ENCODE measurements at regions not wholly inside any gene's neighbourhood (a gene's known extent, or its start where the extent isn't known, plus 50 kb on each side); places are given as distances from the start of the nearest gene placed in this dataset.

- no peaks in the 10 kb centered on the region for H3K4me1 ChIP-seq (ENCODE audit: control insufficient read depth in 1 of 2, insufficient read depth in 2 of 2, low read length in 2 of 2)
- no peaks in the 10 kb centered on the region for H3K27me3 ChIP-seq (ENCODE audit: control insufficient read depth in 1 of 2, insufficient read depth in 2 of 2, low read length in 2 of 2)
- no peaks in the 10 kb centered on the region for H3K36me3 ChIP-seq (ENCODE audit: control insufficient read depth in 1 of 2, insufficient read depth in 2 of 2, low read length in 2 of 2)
- H3K9me3 ChIP-seq (ENCODE audit: control insufficient read depth in 1 of 2, low read length in 2 of 2), result peaks cover 0 to 3% of the 10 kb centered on the region in 2 donors
- H3K9ac ChIP-seq (ENCODE audit: low read depth in 1 of 2, low read length in 2 of 2), result no peak overlapping the region
- H3K27ac ChIP-seq (ENCODE audit: low read depth, low read length), result no peak overlapping the region
- H3K4me3 ChIP-seq (ENCODE audit: low read depth in 1 of 2, low read length in 2 of 2), result no peak overlapping the region
These were observed 103.7 kb upstream of the MPDZ start for GRCh38 chr9:13383216-13383615.

GRCh38 chr9:13382595-13382994 is 103.1 kb upstream of the MPDZ start:
- Histone ChIP-seq H3K4me3 (ENCODE audit: low read depth in 1 of 2, low read length in 2 of 2) (no peak overlapping the region), H3K9me3 (ENCODE audit: control insufficient read depth in 1 of 2, low read length in 2 of 2) (peaks cover 0 to 3% of the 10 kb centered on the region in 2 donors), H3K36me3 (ENCODE audit: control insufficient read depth in 1 of 2, insufficient read depth in 2 of 2, low read length in 2 of 2) (no peaks in the 10 kb centered on the region), H3K27ac (ENCODE audit: low read depth, low read length) (no peak overlapping the region), H3K4me1 (ENCODE audit: control insufficient read depth in 1 of 2, insufficient read depth in 2 of 2, low read length in 2 of 2) (no peaks in the 10 kb centered on the region), H3K9ac (ENCODE audit: low read depth in 1 of 2, low read length in 2 of 2) (no peak overlapping the region), H3K27me3 (ENCODE audit: control insufficient read depth in 1 of 2, insufficient read depth in 2 of 2, low read length in 2 of 2) (no peaks in the 10 kb centered on the region)

GRCh38 chr9:13380903-13381302 is 101.4 kb upstream of the MPDZ start:
- no peak overlapping the region for H3K27ac ChIP-seq (ENCODE audit: low read depth, low read length)
- no peak overlapping the region for H3K4me3 ChIP-seq (ENCODE audit: low read depth in 1 of 2, low read length in 2 of 2)
- H3K36me3 ChIP-seq (ENCODE audit: control insufficient read depth in 1 of 2, insufficient read depth in 2 of 2, low read length in 2 of 2), result no peaks in the 10 kb centered on the region
- no peak overlapping the region for H3K9ac ChIP-seq (ENCODE audit: low read depth in 1 of 2, low read length in 2 of 2)
- H3K9me3 ChIP-seq (ENCODE audit: control insufficient read depth in 1 of 2, low read length in 2 of 2), result peaks cover 0 to 3% of the 10 kb centered on the region in 2 donors
- H3K27me3 ChIP-seq (ENCODE audit: control insufficient read depth in 1 of 2, insufficient read depth in 2 of 2, low read length in 2 of 2), result no peaks in the 10 kb centered on the region
- H3K4me1 ChIP-seq (ENCODE audit: control insufficient read depth in 1 of 2, insufficient read depth in 2 of 2, low read length in 2 of 2), result no peaks in the 10 kb centered on the region

- no peak overlapping the region for H3K27ac ChIP-seq (ENCODE audit: low read depth, low read length)
- no peaks in the 10 kb centered on the region for H3K36me3 ChIP-seq (ENCODE audit: control insufficient read depth in 1 of 2, insufficient read depth in 2 of 2, low read length in 2 of 2)
- H3K9ac ChIP-seq (ENCODE audit: low read depth in 1 of 2, low read length in 2 of 2), result no peak overlapping the region
- H3K4me1 ChIP-seq (ENCODE audit: control insufficient read depth in 1 of 2, insufficient read depth in 2 of 2, low read length in 2 of 2), result no peaks in the 10 kb centered on the region
- no peaks in the 10 kb centered on the region for H3K9me3 ChIP-seq (ENCODE audit: control insufficient read depth in 1 of 2, low read length in 2 of 2)
- no peaks in the 10 kb centered on the region for H3K27me3 ChIP-seq (ENCODE audit: control insufficient read depth in 1 of 2, insufficient read depth in 2 of 2, low read length in 2 of 2)
- no peak overlapping the region for H3K4me3 ChIP-seq (ENCODE audit: low read depth in 1 of 2, low read length in 2 of 2)
These were observed 98.7 kb upstream of the MPDZ start for GRCh38 chr9:13378154-13378553.

GRCh38 chr9:13377171-13377925 is 97.9 kb upstream of the MPDZ start:
- Histone ChIP-seq H3K27ac (ENCODE audit: low read depth, low read length) (no peak overlapping the region), H3K4me1 (ENCODE audit: control insufficient read depth in 1 of 2, insufficient read depth in 2 of 2, low read length in 2 of 2) (no peaks in the 10 kb centered on the region), H3K27me3 (ENCODE audit: control insufficient read depth in 1 of 2, insufficient read depth in 2 of 2, low read length in 2 of 2) (no peaks in the 10 kb centered on the region), H3K9me3 (ENCODE audit: control insufficient read depth in 1 of 2, low read length in 2 of 2) (no peaks in the 10 kb centered on the region), H3K9ac (ENCODE audit: low read depth in 1 of 2, low read length in 2 of 2) (no peak overlapping the region), H3K36me3 (ENCODE audit: control insufficient read depth in 1 of 2, insufficient read depth in 2 of 2, low read length in 2 of 2) (no peaks in the 10 kb centered on the region), H3K4me3 (ENCODE audit: low read depth in 1 of 2, low read length in 2 of 2) (no peak overlapping the region)

- no peak overlapping the region for H3K9ac ChIP-seq (ENCODE audit: low read depth in 1 of 2, low read length in 2 of 2)
- H3K36me3 ChIP-seq (ENCODE audit: control insufficient read depth in 1 of 2, insufficient read depth in 2 of 2, low read length in 2 of 2), result no peaks in the 10 kb centered on the region
- no peaks in the 10 kb centered on the region for H3K9me3 ChIP-seq (ENCODE audit: control insufficient read depth in 1 of 2, low read length in 2 of 2)
- no peaks in the 10 kb centered on the region for H3K4me1 ChIP-seq (ENCODE audit: control insufficient read depth in 1 of 2, insufficient read depth in 2 of 2, low read length in 2 of 2)
- H3K27me3 ChIP-seq (ENCODE audit: control insufficient read depth in 1 of 2, insufficient read depth in 2 of 2, low read length in 2 of 2), result no peaks in the 10 kb centered on the region
- H3K4me3 ChIP-seq (ENCODE audit: low read depth in 1 of 2, low read length in 2 of 2), result no peak overlapping the region
- H3K27ac ChIP-seq (ENCODE audit: low read depth, low read length), result no peak overlapping the region
These were observed 93.0 kb upstream of the MPDZ start for GRCh38 chr9:13372510-13372909.

GRCh38 chr9:13369431-13369830 is 89.9 kb upstream of the MPDZ start:
- Histone ChIP-seq H3K27ac (ENCODE audit: low read depth, low read length) (no peak overlapping the region), H3K9ac (ENCODE audit: low read depth in 1 of 2, low read length in 2 of 2) (no peak overlapping the region), H3K9me3 (ENCODE audit: control insufficient read depth in 1 of 2, low read length in 2 of 2) (no peaks in the 10 kb centered on the region), H3K27me3 (ENCODE audit: control insufficient read depth in 1 of 2, insufficient read depth in 2 of 2, low read length in 2 of 2) (no peaks in the 10 kb centered on the region), H3K4me1 (ENCODE audit: control insufficient read depth in 1 of 2, insufficient read depth in 2 of 2, low read length in 2 of 2) (no peaks in the 10 kb centered on the region), H3K36me3 (ENCODE audit: control insufficient read depth in 1 of 2, insufficient read depth in 2 of 2, low read length in 2 of 2) (no peaks in the 10 kb centered on the region), H3K4me3 (ENCODE audit: low read depth in 1 of 2, low read length in 2 of 2) (no peak overlapping the region)

- H3K9me3 ChIP-seq (ENCODE audit: control insufficient read depth in 1 of 2, low read length in 2 of 2), result no peaks in the 10 kb centered on the region
- no peak overlapping the region for H3K9ac ChIP-seq (ENCODE audit: low read depth in 1 of 2, low read length in 2 of 2)
- no peak overlapping the region for H3K4me3 ChIP-seq (ENCODE audit: low read depth in 1 of 2, low read length in 2 of 2)
- no peak overlapping the region for H3K27ac ChIP-seq (ENCODE audit: low read depth, low read length)
- H3K36me3 ChIP-seq (ENCODE audit: control insufficient read depth in 1 of 2, insufficient read depth in 2 of 2, low read length in 2 of 2), result no peaks in the 10 kb centered on the region
- no peaks in the 10 kb centered on the region for H3K27me3 ChIP-seq (ENCODE audit: control insufficient read depth in 1 of 2, insufficient read depth in 2 of 2, low read length in 2 of 2)
- no peaks in the 10 kb centered on the region for H3K4me1 ChIP-seq (ENCODE audit: control insufficient read depth in 1 of 2, insufficient read depth in 2 of 2, low read length in 2 of 2)
These were observed 88.3 kb upstream of the MPDZ start for GRCh38 chr9:13367784-13368183.

GRCh38 chr9:13364271-13365000 is 84.9 kb upstream of the MPDZ start:
- Histone ChIP-seq H3K27me3 (ENCODE audit: control insufficient read depth in 1 of 2, insufficient read depth in 2 of 2, low read length in 2 of 2) (no peaks in the 10 kb centered on the region), H3K4me3 (ENCODE audit: low read depth in 1 of 2, low read length in 2 of 2) (no peak overlapping the region), H3K4me1 (ENCODE audit: control insufficient read depth in 1 of 2, insufficient read depth in 2 of 2, low read length in 2 of 2) (no peaks in the 10 kb centered on the region), H3K36me3 (ENCODE audit: control insufficient read depth in 1 of 2, insufficient read depth in 2 of 2, low read length in 2 of 2) (no peaks in the 10 kb centered on the region), H3K27ac (ENCODE audit: low read depth, low read length) (no peak overlapping the region), H3K9ac (ENCODE audit: low read depth in 1 of 2, low read length in 2 of 2) (no peak overlapping the region), H3K9me3 (ENCODE audit: control insufficient read depth in 1 of 2, low read length in 2 of 2) (no peaks in the 10 kb centered on the region)

GRCh38 chr9:13361076-13361475 is 81.6 kb upstream of the MPDZ start:
- H3K27ac ChIP-seq (ENCODE audit: low read depth, low read length), result no peak overlapping the region
- no peaks in the 10 kb centered on the region for H3K36me3 ChIP-seq (ENCODE audit: control insufficient read depth in 1 of 2, insufficient read depth in 2 of 2, low read length in 2 of 2)
- H3K27me3 ChIP-seq (ENCODE audit: control insufficient read depth in 1 of 2, insufficient read depth in 2 of 2, low read length in 2 of 2), result no peaks in the 10 kb centered on the region
- H3K4me3 ChIP-seq (ENCODE audit: low read depth in 1 of 2, low read length in 2 of 2), result no peak overlapping the region
- H3K4me1 ChIP-seq (ENCODE audit: control insufficient read depth in 1 of 2, insufficient read depth in 2 of 2, low read length in 2 of 2), result no peaks in the 10 kb centered on the region
- no peaks in the 10 kb centered on the region for H3K9me3 ChIP-seq (ENCODE audit: control insufficient read depth in 1 of 2, low read length in 2 of 2)
- H3K9ac ChIP-seq (ENCODE audit: low read depth in 1 of 2, low read length in 2 of 2), result no peak overlapping the region

Measured in duodenal mucosa (tissue), 2 donors.